Tibial artery (tissue), 4 donors: ENCODE measurements at regions not wholly inside any gene's neighbourhood (a gene's known extent, or its start where the extent isn't known, plus 50 kb on each side); places are given as distances from the start of the nearest gene placed in this dataset.
"Not testable (repeated sequence)": the region's sequence is repeated elsewhere in the genome, so short reads cannot be mapped to it uniquely, and the experiment has no call there.

Experiments
- DNase-seq, 2 donors: peaks; one replicate each; pipeline ENCODE4 v3.0.0-alpha.2; 2019
- H3K27ac ChIP-seq, 2 donors: fragments of 200-600 bp; sonication (generic) in 1 of 2; 1 replicate in 1 of 2; 2 replicates in 1 of 2; pipeline ENCODE4 v1.5.1; 2018 to 2019; ENCODE audit warnings: mild to moderate bottlenecking in 1 of 2
- H3K27me3 ChIP-seq, 2 donors: fragments of 200-600 bp; sonication (generic) in 1 of 2; one replicate each; pipeline versions ENCODE4 v1.5.1 to v1.6.0; 2016 to 2019
- H3K36me3 ChIP-seq, 3 donors: fragments of 200-600 bp; sonication (generic) in 2 of 3; one replicate each; pipeline ENCODE4 v1.5.1; 2016 to 2019; ENCODE audit warnings: mild to moderate bottlenecking in 2 of 3
- H3K4me1 ChIP-seq, 4 donors: fragments of 200-600 bp; sonication (generic) in 2 of 4; 1 replicate in 3 of 4; 2 replicates in 1 of 4; pipeline ENCODE4 v1.5.1; 2016 to 2019
- H3K4me3 ChIP-seq, 2 donors: fragments of 200-600 bp; sonication (generic) in 1 of 2; 1 replicate in 1 of 2; 2 replicates in 1 of 2; pipeline ENCODE4 v1.5.1; 2018 to 2019; ENCODE audit warnings: mild to moderate bottlenecking in 2 of 2
- H3K9me3 ChIP-seq, 3 donors: fragments of 200-600 bp; sonication (generic) in 1 of 3; one replicate each; pipeline ENCODE4 v1.5.1; 2016 to 2019
- CTCF ChIP-seq, 2 experiments: fragments of 200-600 bp in 1 of 2; fragments of 450-650 bp in 1 of 2; IDR thresholded peaks; one replicate each; pipeline ENCODE4 v1.5.1; 2017 to 2019; ENCODE audit warnings: antibody characterized with exemption in 2 of 2, mild to moderate bottlenecking in 1 of 2, moderate library complexity in 1 of 2
- intact Hi-C: fragments of 100-400 bp; cut with DNase I; formaldehyde crosslinking; loops from one replicate; pipeline ENCODE4 v1.15.0; 2023; ENCODE audit warnings: low total_unique reads

GRCh38 chr6:60754879-60755278 is 1531.1 kb downstream of the KHDRBS2 start:
- Histone ChIP-seq H3K9me3 (no peaks in the 10 kb centered on the region), H3K4me3 (no peak overlapping the region), H3K4me1 (no peaks in the 10 kb centered on the region), H3K36me3 (no peaks in the 10 kb centered on the region), H3K27ac (no peak overlapping the region), H3K27me3 (no peaks in the 10 kb centered on the region)
- DNase-seq: no peak
- TF ChIP-seq CTCF (IDR thresholded peaks at IDR 0.05): no peak
- intact Hi-C loops: no loop called here

- H3K36me3 ChIP-seq, H3K27me3 ChIP-seq, H3K9me3 ChIP-seq, intact Hi-C loops, DNase-seq, H3K4me3 ChIP-seq, H3K4me1 ChIP-seq, H3K27ac ChIP-seq: not testable (repeated sequence)
Measured at GRCh38 chr6:60750353-60751081, 1535.5 kb downstream of the KHDRBS2 start.

- H3K27me3 ChIP-seq, H3K36me3 ChIP-seq, DNase-seq, H3K9me3 ChIP-seq, intact Hi-C loops, H3K4me3 ChIP-seq, H3K4me1 ChIP-seq, H3K27ac ChIP-seq: not testable (repeated sequence)
Measured at GRCh38 chr6:60747765-60748556, 1538.1 kb downstream of the KHDRBS2 start.

- DNase-seq, H3K9me3 ChIP-seq, H3K4me3 ChIP-seq, H3K27ac ChIP-seq, H3K27me3 ChIP-seq, H3K4me1 ChIP-seq, intact Hi-C loops, H3K36me3 ChIP-seq: not testable (repeated sequence)
Measured at GRCh38 chr6:60737764-60738425, 1548.1 kb downstream of the KHDRBS2 start.

- H3K27ac ChIP-seq, H3K9me3 ChIP-seq, intact Hi-C loops, H3K4me1 ChIP-seq, DNase-seq, H3K36me3 ChIP-seq, H3K4me3 ChIP-seq, H3K27me3 ChIP-seq: not testable (repeated sequence)
Measured at GRCh38 chr6:60737315-60737714, 1548.7 kb downstream of the KHDRBS2 start.

- H3K9me3 ChIP-seq, intact Hi-C loops, H3K36me3 ChIP-seq, DNase-seq, H3K4me3 ChIP-seq, H3K4me1 ChIP-seq, H3K27ac ChIP-seq, H3K27me3 ChIP-seq: not testable (repeated sequence)
Measured at GRCh38 chr6:60723935-60724334, 1562.1 kb downstream of the KHDRBS2 start.

GRCh38 chr6:60695232-60695631 is 1590.8 kb downstream of the KHDRBS2 start:
- Histone ChIP-seq H3K4me3 (no peak overlapping the region), H3K36me3 (no peaks in the 10 kb centered on the region), H3K27me3 (no peaks in the 10 kb centered on the region), H3K9me3 (no peaks in the 10 kb centered on the region), H3K27ac (no peak overlapping the region), H3K4me1 (no peaks in the 10 kb centered on the region)
- intact Hi-C loops: no loop called here
- no peak for TF ChIP-seq CTCF (IDR thresholded peaks at IDR 0.05)
- no peak for DNase-seq

GRCh38 chr6:60687085-60687484 is 1598.9 kb downstream of the KHDRBS2 start:
- no peaks in the 10 kb centered on the region for H3K9me3 ChIP-seq
- TF ChIP-seq CTCF (IDR thresholded peaks at IDR 0.05): no peak
- H3K36me3 ChIP-seq: no peaks in the 10 kb centered on the region
- no peak overlapping the region for H3K27ac ChIP-seq
- no peak for DNase-seq
- H3K27me3 ChIP-seq: no peaks in the 10 kb centered on the region
- intact Hi-C loops: no loop called here
- H3K4me1 ChIP-seq: no peaks in the 10 kb centered on the region
- no peak overlapping the region for H3K4me3 ChIP-seq
